Fibroblast of the aortic adventitia (primary cell): ENCODE measurements at regions not wholly inside any gene's neighbourhood (a gene's known extent, or its start where the extent isn't known, plus 50 kb on each side); places are given as distances from the start of the nearest gene placed in this dataset.

Source experiments
- DNase-seq: peaks from one replicate; pipeline ENCODE4 v3.0.0-alpha.2; 2010; ENCODE audit warnings: low read depth
- H3K4me3 ChIP-seq: 2 replicates; pipeline ENCODE4 v1.5.1; 2011; ENCODE audit warnings: low read depth, mild to moderate bottlenecking, control low read depth, low read length, moderate library complexity
- TF ChIP-seq, protein P1 (sequence below): IDR thresholded peaks from 2 replicates; pipeline ENCODE4 v1.5.1; 2011; ENCODE audit warnings: mild to moderate bottlenecking, low read length, control low read depth, inconsistent platforms; ENCODE audit not compliant: insufficient read depth

DNA sequence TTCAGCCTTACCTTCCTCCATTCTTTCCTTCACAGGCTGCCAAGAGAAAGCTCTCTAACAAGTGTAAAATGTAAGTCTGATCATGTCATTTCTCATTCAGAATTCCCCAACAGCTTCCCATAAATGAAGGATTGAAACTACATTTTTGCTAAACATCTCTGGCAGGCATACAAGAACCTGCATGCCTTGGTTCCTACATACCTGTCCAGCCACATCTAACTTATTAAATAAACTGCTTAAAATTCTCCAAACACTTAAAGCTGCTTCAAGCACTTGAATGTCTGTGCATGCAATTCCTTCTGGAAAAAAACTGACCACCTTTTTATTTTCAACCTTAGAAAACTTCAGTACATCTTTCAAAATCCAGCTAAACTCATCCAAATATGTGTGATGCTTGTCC lies 84.4 kb upstream of the DCN start:
- TF ChIP-seq, protein P1, sequence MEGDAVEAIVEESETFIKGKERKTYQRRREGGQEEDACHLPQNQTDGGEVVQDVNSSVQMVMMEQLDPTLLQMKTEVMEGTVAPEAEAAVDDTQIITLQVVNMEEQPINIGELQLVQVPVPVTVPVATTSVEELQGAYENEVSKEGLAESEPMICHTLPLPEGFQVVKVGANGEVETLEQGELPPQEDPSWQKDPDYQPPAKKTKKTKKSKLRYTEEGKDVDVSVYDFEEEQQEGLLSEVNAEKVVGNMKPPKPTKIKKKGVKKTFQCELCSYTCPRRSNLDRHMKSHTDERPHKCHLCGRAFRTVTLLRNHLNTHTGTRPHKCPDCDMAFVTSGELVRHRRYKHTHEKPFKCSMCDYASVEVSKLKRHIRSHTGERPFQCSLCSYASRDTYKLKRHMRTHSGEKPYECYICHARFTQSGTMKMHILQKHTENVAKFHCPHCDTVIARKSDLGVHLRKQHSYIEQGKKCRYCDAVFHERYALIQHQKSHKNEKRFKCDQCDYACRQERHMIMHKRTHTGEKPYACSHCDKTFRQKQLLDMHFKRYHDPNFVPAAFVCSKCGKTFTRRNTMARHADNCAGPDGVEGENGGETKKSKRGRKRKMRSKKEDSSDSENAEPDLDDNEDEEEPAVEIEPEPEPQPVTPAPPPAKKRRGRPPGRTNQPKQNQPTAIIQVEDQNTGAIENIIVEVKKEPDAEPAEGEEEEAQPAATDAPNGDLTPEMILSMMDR: no peak
- no peak for DNase-seq
- no peak overlapping the region for H3K4me3 ChIP-seq

DNA sequence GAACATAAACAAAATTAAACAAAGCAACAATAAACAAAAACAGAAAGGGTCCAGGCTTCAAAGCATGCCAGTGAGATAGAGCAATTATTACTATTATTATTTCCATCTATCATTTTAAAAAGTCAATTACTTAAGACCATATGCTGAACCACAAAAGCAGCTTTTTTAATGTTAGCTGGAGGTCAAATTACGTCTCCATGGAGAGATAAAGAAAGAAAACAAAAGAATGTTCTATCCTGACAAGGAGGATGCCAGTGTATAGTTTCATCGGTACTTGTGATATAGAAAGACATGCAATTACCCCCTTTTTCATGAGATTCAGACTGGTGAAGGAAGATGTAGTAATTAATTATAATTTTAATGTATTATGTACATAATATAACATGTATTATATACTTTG lies 81.6 kb upstream of the DCN start:
- H3K4me3 ChIP-seq: no peak overlapping the region
- TF ChIP-seq, protein P1: no peak
- no peak for DNase-seq

DNA sequence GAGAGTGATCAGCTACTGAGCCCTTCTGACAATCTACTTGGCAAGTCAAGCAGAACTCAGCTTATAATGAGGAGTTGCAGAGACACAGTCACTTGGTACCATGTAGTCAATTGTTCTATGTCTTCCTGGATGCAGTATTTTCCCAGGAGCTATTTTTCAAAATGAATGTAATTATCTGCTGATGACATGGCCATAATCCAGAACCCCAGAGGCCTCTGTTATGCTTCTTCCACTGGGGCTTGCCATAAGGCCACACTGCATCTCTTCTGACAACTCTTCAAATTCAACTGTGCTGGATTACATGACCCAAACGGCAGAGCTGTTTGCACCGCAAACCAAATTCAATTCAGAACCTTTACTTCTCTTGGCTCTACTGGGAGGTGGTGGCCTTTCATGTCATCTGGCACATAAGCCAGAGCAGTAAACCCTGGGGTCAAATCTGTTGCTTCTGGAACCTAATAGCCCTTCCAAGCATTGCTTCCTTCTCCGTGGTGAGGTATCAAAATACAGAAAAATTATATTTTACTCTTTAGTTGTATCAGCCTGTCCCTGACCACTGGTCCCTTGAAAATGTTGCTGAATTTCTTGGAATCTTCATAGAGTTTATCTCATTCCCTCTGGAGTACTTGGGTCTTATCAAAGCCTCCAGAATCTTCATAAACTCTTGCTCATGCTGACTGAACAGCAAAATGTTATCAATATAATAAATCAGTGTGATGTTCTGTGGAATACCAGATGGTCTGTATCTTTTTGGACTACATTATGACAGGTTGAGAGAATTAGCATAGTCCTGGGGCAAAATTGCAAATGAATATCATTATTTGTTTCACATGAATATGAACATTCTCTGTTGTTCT lies 79.4 kb upstream of the DCN start:
- DNase-seq: no peak
- TF ChIP-seq, protein P1: no peak
- H3K4me3 ChIP-seq: no peak overlapping the region

DNA sequence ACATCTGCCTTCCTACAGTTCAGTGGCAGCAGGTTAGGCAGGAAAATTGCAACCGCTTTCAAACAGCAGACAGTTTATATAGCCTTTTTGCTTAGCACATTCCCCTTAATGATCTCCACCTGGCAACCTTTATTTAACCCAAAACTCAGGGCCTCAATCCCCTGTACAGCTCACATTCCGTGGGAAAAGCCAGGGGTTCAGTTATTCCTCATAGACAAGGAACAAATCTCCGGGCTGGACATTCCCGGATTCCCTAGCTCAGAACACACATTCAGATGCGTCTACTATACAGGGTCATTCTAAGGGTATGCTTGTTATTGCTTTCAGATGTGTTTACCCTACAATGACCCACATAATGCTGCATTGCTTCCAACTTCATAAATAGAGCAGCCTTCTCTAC lies 73.8 kb upstream of the DCN start:
- no peak for DNase-seq
- TF ChIP-seq, protein P1: no peak
- H3K4me3 ChIP-seq: no peak overlapping the region

- TF ChIP-seq, protein P1: no peak
- no peak for DNase-seq
- no peak overlapping the region for H3K4me3 ChIP-seq
These were observed 69.7 kb upstream of the DCN start for GRCh38 chr12:91252341-91252740.

GRCh38 chr12:91250273-91250665 lies 67.7 kb upstream of the DCN start:
- DNase-seq: peak; percentile 60
- H3K4me3 ChIP-seq: no peak overlapping the region
- TF ChIP-seq, protein P1: no peak
